Gastroesophageal sphincter (tissue), 4 donors: ENCODE measurements at regions not wholly inside any gene's neighbourhood (a gene's known extent, or its start where the extent isn't known, plus 50 kb on each side); places are given as distances from the start of the nearest gene placed in this dataset.

Source experiments
- ATAC-seq: fragments of 150-250 bp; one replicate; pipeline ENCODE4 v1.9.1; 2016; ENCODE audit warnings: mild to moderate bottlenecking, moderate library complexity
- H3K27ac ChIP-seq, 4 donors: fragments of 200-600 bp; sonication (generic) in 3 of 4; 1 replicate in 3 of 4; 2 replicates in 1 of 4; pipeline ENCODE4 v1.5.1; 2016 to 2019
- H3K27me3 ChIP-seq: fragments of 200-600 bp; sonication (generic); one replicate; pipeline ENCODE4 v1.5.1; 2019
- H3K36me3 ChIP-seq, 2 donors: fragments of 200-600 bp; sonication (generic); one replicate each; pipeline ENCODE4 v1.5.1; 2019; ENCODE audit warnings: control low read depth in 1 of 2
- H3K4me1 ChIP-seq, 3 donors: fragments of 200-600 bp; sonication (generic); 1 replicate in 2 of 3; 2 replicates in 1 of 3; pipeline ENCODE4 v1.5.1; 2016 to 2019; ENCODE audit warnings: control low read depth in 2 of 3
- H3K4me3 ChIP-seq, 2 donors: fragments of 200-600 bp; sonication (generic); one replicate each; pipeline ENCODE4 v1.5.1; 2019; ENCODE audit warnings: mild to moderate bottlenecking in 1 of 2, moderate library complexity in 1 of 2
- H3K9me3 ChIP-seq, 3 donors: fragments of 200-600 bp; sonication (generic); one replicate each; pipeline ENCODE4 v1.5.1; 2017 to 2019; ENCODE audit warnings: control low read depth in 2 of 3
- EP300 ChIP-seq: sonication (generic); formaldehyde crosslinking; IDR thresholded peaks from one replicate; pipeline ENCODE4 v1.6.1; 2017; ENCODE audit warnings: antibody characterized with exemption, mild to moderate bottlenecking
- POLR2A ChIP-seq, 2 donors: fragments of 450-650 bp; IDR thresholded peaks; one replicate each; pipeline ENCODE4 v1.6.1; 2017; ENCODE audit warnings: antibody characterized with exemption in 2 of 2, mild to moderate bottlenecking in 2 of 2, moderate library complexity in 1 of 2
- POLR2AphosphoS5 ChIP-seq: sonication (generic); formaldehyde crosslinking; IDR thresholded peaks from one replicate; pipeline ENCODE4 v1.6.1; 2017; ENCODE audit warnings: antibody characterized with exemption
- WGBS, 2 donors: methylation state at CpG; one replicate each; pipeline ENCODE4 v1.1.5; 2018; ENCODE audit warnings: low coverage in 1 of 2; 5-methylcytosine and 5-hydroxymethylcytosine counted together
- TF ChIP-seq, protein P1 (sequence below), 4 experiments: fragments of 200-600 bp in 2 of 4; fragments of 450-650 bp in 2 of 4; sonication (generic) in 1 of 4; IDR thresholded peaks; one replicate each; pipeline ENCODE4 v1.5.1; 2017 to 2019; ENCODE audit warnings: antibody characterized with exemption in 4 of 4, mild to moderate bottlenecking in 2 of 4, moderate library complexity in 2 of 4

DNA sequence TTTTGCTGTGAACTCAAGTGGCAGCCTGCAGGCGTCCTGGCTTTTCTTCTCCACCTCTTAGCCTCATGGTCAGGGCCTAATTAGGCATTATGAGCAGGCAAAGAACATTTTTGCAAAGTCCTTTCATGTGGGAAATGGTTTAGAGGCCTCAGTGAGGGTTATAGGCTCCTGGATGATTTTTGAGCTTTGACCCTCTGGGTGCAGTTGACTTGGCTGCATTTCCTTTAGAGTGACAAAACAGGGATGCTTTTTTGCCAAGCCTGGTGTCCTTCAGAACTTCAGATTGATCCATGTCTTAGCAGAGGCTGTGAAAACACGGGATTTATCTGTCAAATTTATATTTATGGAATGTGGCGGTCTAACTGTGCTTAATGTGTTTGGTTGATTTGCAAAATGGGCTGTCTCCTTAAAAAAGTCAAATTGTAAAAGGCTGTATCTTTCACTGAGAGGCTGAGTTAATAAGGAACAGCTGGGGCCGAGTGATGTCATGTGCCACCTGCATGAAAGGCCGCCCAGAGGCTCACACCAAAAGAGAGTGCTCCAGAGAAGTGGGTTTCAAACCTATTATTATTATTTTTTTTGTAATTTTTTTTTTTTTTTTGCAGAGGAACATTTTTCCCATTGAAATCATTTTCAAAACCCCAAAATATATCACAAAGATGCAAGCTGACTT, 192.2 kb upstream of the ARX start:
- ATAC-seq: no peak
- H3K27me3 ChIP-seq: no peaks in the 10 kb centered on the region
- WGBS, 2 donors: 61 to 67% methylated on average over 2 to 3 of the region's 5 CpGs
- H3K4me3 ChIP-seq: no peak overlapping the region
- no peaks in the 10 kb centered on the region for H3K36me3 ChIP-seq
- TF ChIP-seq EP300: no peak
- no peak for TF ChIP-seq POLR2AphosphoS5
- TF ChIP-seq, protein P1, sequence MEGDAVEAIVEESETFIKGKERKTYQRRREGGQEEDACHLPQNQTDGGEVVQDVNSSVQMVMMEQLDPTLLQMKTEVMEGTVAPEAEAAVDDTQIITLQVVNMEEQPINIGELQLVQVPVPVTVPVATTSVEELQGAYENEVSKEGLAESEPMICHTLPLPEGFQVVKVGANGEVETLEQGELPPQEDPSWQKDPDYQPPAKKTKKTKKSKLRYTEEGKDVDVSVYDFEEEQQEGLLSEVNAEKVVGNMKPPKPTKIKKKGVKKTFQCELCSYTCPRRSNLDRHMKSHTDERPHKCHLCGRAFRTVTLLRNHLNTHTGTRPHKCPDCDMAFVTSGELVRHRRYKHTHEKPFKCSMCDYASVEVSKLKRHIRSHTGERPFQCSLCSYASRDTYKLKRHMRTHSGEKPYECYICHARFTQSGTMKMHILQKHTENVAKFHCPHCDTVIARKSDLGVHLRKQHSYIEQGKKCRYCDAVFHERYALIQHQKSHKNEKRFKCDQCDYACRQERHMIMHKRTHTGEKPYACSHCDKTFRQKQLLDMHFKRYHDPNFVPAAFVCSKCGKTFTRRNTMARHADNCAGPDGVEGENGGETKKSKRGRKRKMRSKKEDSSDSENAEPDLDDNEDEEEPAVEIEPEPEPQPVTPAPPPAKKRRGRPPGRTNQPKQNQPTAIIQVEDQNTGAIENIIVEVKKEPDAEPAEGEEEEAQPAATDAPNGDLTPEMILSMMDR (IDR thresholded peaks at IDR 0.05): no peak
- no peak for TF ChIP-seq POLR2A (IDR thresholded peaks at IDR 0.05)
- H3K9me3 ChIP-seq: no peaks in the 10 kb centered on the region
- no peaks in the 10 kb centered on the region for H3K4me1 ChIP-seq
- H3K27ac ChIP-seq: no peak overlapping the region

DNA sequence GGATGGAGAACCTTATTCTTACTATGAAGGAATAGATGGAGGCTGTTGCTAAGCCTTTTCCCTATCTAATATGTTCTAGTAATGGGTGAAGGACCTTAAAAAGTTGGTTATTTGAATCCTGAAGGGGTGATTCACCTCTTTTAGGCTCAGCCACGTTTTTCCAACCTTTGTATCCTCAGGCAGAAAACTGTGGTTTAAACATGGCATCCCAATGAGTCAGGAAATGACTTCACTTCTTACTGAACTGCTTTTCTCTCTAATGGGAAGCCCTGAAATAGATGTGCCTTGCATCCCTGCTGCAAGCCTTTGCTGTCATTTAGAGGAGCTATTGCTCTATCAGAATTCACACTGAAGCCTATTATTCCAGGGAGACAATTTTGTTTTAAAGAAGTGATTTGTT, 191.0 kb upstream of the ARX start:
- Histone ChIP-seq H3K4me1 (no peaks in the 10 kb centered on the region), H3K4me3 (no peak overlapping the region), H3K36me3 (no peaks in the 10 kb centered on the region), H3K9me3 (no peaks in the 10 kb centered on the region), H3K27ac (no peak overlapping the region), H3K27me3 (no peaks in the 10 kb centered on the region)
- no peak for ATAC-seq
- TF ChIP-seq, protein P1 (IDR thresholded peaks at IDR 0.05): no peak
- TF ChIP-seq POLR2AphosphoS5: no peak
- no peak for TF ChIP-seq POLR2A (IDR thresholded peaks at IDR 0.05)
- TF ChIP-seq EP300: no peak
- 14 to 25% methylated on average over 1 of the region's 1 CpG for WGBS, 2 donors

DNA sequence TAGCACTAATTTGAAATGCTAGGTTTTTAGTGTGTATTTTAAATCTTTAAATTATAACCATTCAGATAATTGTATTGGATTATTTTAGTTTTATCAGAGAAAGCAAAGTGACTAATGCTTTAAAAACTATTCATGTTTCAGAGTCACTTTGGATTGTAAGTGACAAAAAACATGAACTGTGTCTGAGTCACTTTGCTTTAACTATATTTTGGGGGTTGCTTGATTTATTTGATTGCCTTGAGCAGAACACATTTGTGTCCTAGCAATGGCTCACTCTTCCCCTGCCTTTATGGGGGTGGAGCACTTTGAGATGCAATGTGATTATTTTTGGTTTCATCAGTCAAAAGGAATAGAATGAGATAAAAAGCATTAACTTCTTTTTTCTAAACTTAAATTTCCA, 188.4 kb upstream of the ARX start:
- ATAC-seq: no peak
- no peaks in the 10 kb centered on the region for H3K4me1 ChIP-seq
- no peaks in the 10 kb centered on the region for H3K36me3 ChIP-seq
- no peak overlapping the region for H3K27ac ChIP-seq
- no peaks in the 10 kb centered on the region for H3K9me3 ChIP-seq
- no peak overlapping the region for H3K4me3 ChIP-seq
- TF ChIP-seq EP300 (no peak), POLR2AphosphoS5 (no peak)
- no peaks in the 10 kb centered on the region for H3K27me3 ChIP-seq

DNA sequence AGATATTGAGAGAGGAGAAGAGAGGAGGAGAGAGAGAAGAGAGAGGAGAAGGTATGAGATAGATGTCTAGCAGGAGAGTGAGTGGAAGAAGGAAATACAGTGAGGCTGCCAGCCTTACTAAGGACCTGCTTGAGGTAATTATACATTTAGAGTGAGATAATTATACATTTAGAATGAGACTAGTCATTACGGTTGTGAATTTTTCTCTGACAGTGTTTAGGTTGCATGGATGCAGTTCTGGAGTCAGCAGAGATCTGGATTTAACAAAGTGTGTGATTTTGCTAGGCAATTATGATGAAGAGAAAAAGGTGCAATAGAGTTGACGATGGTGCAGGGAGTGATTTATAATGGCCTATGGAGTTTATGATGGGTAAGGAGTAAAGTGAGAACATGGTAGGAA, 187.1 kb upstream of the ARX start:
- Histone ChIP-seq H3K4me1 (no peaks in the 10 kb centered on the region), H3K27me3 (no peaks in the 10 kb centered on the region), H3K4me3 (no peak overlapping the region), H3K36me3 (no peaks in the 10 kb centered on the region), H3K27ac (no peak overlapping the region), H3K9me3 (no peaks in the 10 kb centered on the region)
- 71 to 72% methylated on average over 2 of the region's 2 CpGs for WGBS, 2 donors
- no peak for TF ChIP-seq EP300
- TF ChIP-seq POLR2AphosphoS5: no peak
- TF ChIP-seq, protein P1 (IDR thresholded peaks at IDR 0.05): no peak
- TF ChIP-seq POLR2A (IDR thresholded peaks at IDR 0.05): no peak
- no peak for ATAC-seq

DNA sequence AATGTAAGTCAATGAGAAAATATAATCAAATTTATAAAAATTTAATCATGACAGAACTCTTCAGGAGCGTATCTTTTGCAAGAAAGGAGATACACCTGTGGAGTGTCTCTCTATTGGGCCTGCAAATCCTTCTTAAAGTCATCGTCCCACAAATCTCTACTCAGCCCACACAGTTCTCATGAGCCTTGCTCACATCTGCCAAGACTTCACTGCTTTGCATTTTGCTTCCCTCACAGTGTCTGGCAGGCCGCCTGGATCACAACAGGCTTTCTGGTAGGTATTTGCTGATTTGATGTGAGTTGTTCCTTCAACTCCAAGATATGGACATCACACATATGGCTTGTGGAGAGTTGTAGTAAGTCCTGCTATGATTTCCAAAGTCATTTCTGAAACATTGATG, 183.1 kb upstream of the ARX start:
- Histone ChIP-seq H3K27me3 (no peaks in the 10 kb centered on the region), H3K27ac (no peak overlapping the region), H3K36me3 (no peaks in the 10 kb centered on the region), H3K4me3 (no peak overlapping the region), H3K4me1 (no peaks in the 10 kb centered on the region), H3K9me3 (no peaks in the 10 kb centered on the region)
- 39 to 73% methylated on average over 2 of the region's 3 CpGs for WGBS, 2 donors
- TF ChIP-seq POLR2A (IDR thresholded peaks at IDR 0.05): no peak
- TF ChIP-seq, protein P1 (IDR thresholded peaks at IDR 0.05): no peak
- TF ChIP-seq POLR2AphosphoS5: no peak
- no peak for TF ChIP-seq EP300
- ATAC-seq: no peak
